GM12872 (cell line): ENCODE measurements at regions not wholly inside any gene's neighbourhood (a gene's known extent, or its start where the extent isn't known, plus 50 kb on each side); places are given as distances from the start of the nearest gene placed in this dataset.

Experiments used
- TF ChIP-seq, protein P1 (sequence below): IDR thresholded peaks from 3 replicates; pipeline ENCODE4 v1.5.1; 2011; ENCODE audit warnings: low read depth, mild to moderate bottlenecking, low read length, moderate library complexity; ENCODE audit not compliant: insufficient read depth

DNA sequence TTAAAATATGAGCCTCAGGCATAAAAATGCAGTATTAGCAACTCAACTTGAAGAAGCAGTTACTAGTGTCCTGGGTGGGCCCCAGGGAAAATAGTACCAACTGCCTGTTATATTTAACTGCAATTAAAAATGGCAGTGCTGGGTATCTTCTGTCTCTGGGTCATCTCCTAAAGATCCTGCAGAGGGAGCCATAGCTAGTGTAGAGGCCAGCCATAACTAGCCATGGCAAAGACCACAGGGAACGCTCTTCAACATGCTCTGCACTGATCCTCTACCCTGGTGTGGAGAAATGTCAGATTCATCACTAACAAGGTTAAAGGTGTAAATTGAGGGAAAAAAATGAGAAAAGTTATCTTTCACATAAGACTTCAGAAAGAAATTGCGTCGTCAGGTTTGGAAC is 181.3 kb downstream of the SNRPN start:
- TF ChIP-seq, protein P1, sequence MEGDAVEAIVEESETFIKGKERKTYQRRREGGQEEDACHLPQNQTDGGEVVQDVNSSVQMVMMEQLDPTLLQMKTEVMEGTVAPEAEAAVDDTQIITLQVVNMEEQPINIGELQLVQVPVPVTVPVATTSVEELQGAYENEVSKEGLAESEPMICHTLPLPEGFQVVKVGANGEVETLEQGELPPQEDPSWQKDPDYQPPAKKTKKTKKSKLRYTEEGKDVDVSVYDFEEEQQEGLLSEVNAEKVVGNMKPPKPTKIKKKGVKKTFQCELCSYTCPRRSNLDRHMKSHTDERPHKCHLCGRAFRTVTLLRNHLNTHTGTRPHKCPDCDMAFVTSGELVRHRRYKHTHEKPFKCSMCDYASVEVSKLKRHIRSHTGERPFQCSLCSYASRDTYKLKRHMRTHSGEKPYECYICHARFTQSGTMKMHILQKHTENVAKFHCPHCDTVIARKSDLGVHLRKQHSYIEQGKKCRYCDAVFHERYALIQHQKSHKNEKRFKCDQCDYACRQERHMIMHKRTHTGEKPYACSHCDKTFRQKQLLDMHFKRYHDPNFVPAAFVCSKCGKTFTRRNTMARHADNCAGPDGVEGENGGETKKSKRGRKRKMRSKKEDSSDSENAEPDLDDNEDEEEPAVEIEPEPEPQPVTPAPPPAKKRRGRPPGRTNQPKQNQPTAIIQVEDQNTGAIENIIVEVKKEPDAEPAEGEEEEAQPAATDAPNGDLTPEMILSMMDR, result peak; percentile 22; the same call in 1 of the 3 replicates

DNA sequence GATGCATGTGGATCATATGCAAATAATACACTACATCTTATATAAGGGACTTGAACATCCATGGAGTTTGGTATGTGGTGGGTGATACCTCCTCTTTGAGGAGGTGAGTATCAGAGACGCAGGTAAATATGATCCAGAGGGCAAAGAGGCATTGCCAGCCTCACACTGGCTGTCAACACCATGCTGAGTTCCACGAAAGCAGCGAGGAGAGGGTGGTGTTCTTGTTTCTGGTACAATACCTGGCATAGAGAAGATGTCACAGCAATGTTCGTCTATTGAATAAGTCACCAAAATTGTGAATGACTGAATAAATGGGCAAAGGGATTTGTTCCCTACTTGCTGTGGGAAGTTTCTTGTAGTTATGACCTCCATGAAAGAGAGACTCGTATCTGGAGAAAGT is 182.2 kb downstream of the SNRPN start:
- TF ChIP-seq, protein P1, result no peak

- TF ChIP-seq, protein P1, result no peak
Measured at GRCh38 chr15:25169318-25169717, 214.5 kb downstream of the SNRPN start.

- TF ChIP-seq, protein P1, result no peak
Measured at GRCh38 chr15:25170113-25170731, 215.4 kb downstream of the SNRPN start.

- TF ChIP-seq, protein P1, result no peak
Measured at GRCh38 chr15:25170781-25171110, 216.0 kb downstream of the SNRPN start.

- TF ChIP-seq, protein P1, result no peak
Measured at GRCh38 chr15:25171111-25171811, 216.5 kb downstream of the SNRPN start.

DNA sequence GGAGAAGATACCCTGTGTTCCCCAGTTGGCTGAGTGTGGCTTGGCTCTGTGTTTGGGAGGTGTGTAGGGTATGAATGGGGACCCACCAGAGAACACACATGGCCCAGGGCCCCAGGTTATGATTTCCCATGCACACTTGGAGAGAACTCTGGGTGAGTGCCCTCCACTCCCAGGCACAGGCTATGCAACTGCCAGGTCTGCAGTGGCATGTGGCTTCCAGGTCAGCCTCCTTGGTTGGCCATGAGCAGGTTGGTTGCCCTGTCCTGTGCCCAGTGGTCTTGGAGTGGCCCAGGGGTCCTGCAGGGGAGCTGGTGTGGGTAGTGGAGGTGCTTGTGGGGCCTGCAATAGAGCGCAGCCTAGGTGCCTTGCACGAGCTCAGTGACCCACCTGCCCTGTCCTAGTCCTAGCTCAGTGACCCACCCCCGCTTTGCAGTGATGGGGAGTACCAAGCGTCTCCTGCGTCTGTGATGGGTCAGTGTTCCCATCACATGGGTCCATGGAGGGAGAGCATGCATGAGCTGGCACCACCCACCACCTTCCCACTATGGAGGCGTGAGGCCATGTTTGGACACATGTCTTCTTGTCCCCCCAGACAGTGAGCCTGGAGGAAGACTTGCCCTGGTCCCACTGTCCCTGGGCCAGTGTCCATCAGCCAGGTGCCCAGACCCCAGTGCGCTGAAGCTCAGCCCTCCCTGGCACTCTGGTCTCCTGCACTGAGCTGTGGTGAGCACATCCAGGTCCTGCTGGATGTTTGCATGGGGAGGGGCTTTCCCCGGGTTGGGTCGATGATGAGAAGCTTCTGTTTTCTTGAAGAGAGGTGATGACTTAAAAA is 217.3 kb downstream of the SNRPN start:
- TF ChIP-seq, protein P1, result no peak
